GM23338 (cell line): ENCODE measurements at regions not wholly inside any gene's neighbourhood (a gene's known extent, or its start where the extent isn't known, plus 50 kb on each side); places are given as distances from the start of the nearest gene placed in this dataset.

Source experiments
- ATAC-seq: fragments of 200-7000 bp; cut with Tn5 transposase; 3 replicates; pipeline ENCODE4 v1.9.1; 2020
- DNase-seq: peaks from one replicate; pipeline ENCODE4 v3.0.0-alpha.2; 2015; ENCODE audit warnings: low spot score
- H2AFZ ChIP-seq: fragments of 200-600 bp; sonication (generic); 2 replicates; pipeline ENCODE4 v1.8.0; 2016; ENCODE audit warnings: antibody characterized with exemption, mild to moderate bottlenecking, moderate library complexity
- H3F3A ChIP-seq: fragments of 200-600 bp; sonication (generic); replicated peaks from 2 replicates; pipeline ENCODE4 v1.8.0; 2017; ENCODE audit warnings: antibody characterized with exemption, mixed run types, low read depth
- H3K27ac ChIP-seq: fragments of 200-600 bp; sonication (generic); 2 replicates; pipeline ENCODE4 v1.6.1; 2016; ENCODE audit warnings: low read depth
- H3K27me3 ChIP-seq: fragments of 200-600 bp; sonication (generic); 2 replicates; pipeline ENCODE4 v1.8.0; 2016; ENCODE audit warnings: mild to moderate bottlenecking, mixed run types, moderate library complexity; ENCODE audit not compliant: insufficient read depth
- H3K36me3 ChIP-seq: fragments of 200-600 bp; sonication (generic); 2 replicates; pipeline ENCODE4 v1.8.0; 2016; ENCODE audit warnings: mild to moderate bottlenecking; ENCODE audit not compliant: insufficient read depth
- H3K4me1 ChIP-seq: fragments of 200-600 bp; sonication (generic); 2 replicates; pipeline ENCODE4 v1.8.0; 2016; ENCODE audit warnings: mild to moderate bottlenecking, moderate library complexity; ENCODE audit not compliant: insufficient read depth
- H3K4me2 ChIP-seq: fragments of 200-600 bp; sonication (generic); 2 replicates; pipeline ENCODE4 v1.7.1; 2017; ENCODE audit warnings: mixed run types
- H3K4me3 ChIP-seq: fragments of 200-600 bp; sonication (generic); 2 replicates; pipeline ENCODE4 v1.6.1; 2016; ENCODE audit warnings: mixed run types
- H3K79me2 ChIP-seq: fragments of 200-600 bp; sonication (generic); replicated peaks from 2 replicates; pipeline ENCODE4 v1.8.0; 2017; ENCODE audit warnings: mild to moderate bottlenecking; ENCODE audit not compliant: insufficient read depth
- H3K9me2 ChIP-seq: fragments of 200-600 bp; sonication (generic); 2 replicates; pipeline ENCODE4 v1.8.0; 2017; ENCODE audit not compliant: insufficient read depth
- H4K20me1 ChIP-seq: fragments of 200-600 bp; sonication (generic); replicated peaks from 2 replicates; pipeline ENCODE4 v1.8.0; 2017; ENCODE audit warnings: mild to moderate bottlenecking; ENCODE audit not compliant: insufficient read depth
- H3K27ac Mint-ChIP-seq: 2 replicates; pipeline ENCODE4 v1.8.0; 2020; ENCODE audit warnings: inconsistent platforms, mild to moderate bottlenecking, moderate library complexity, mixed read lengths
- H3K27me3 Mint-ChIP-seq: 3 replicates; pipeline ENCODE4 v1.8.0; 2022; ENCODE audit warnings: low read depth, mild to moderate bottlenecking, moderate library complexity, mixed read lengths, inconsistent platforms; ENCODE audit not compliant: insufficient read depth, poor library complexity
- H3K36me3 Mint-ChIP-seq: 3 replicates; pipeline ENCODE4 v1.8.0; 2021; ENCODE audit warnings: low read depth, mild to moderate bottlenecking, inconsistent platforms, moderate library complexity, mixed read lengths
- H3K4me1 Mint-ChIP-seq: 3 replicates; pipeline ENCODE4 v1.8.0; 2020; ENCODE audit warnings: mild to moderate bottlenecking, inconsistent platforms, mixed read lengths
- H3K4me3 Mint-ChIP-seq: 3 replicates; pipeline ENCODE4 v1.8.0; 2021; ENCODE audit warnings: moderate library complexity, mild to moderate bottlenecking, inconsistent platforms, mixed read lengths
- H3K9me3 Mint-ChIP-seq: 3 replicates; pipeline ENCODE4 v1.8.0; 2020; ENCODE audit warnings: moderate library complexity, mild to moderate bottlenecking, inconsistent platforms, mixed read lengths
- CREB1 ChIP-seq: fragments of 250-450 bp; sonication (Bioruptor Pico); IDR thresholded peaks from 2 replicates; pipeline ENCODE4 v1.5.0; 2020; ENCODE audit warnings: low read depth, mild to moderate bottlenecking, moderate library complexity
- CTCF ChIP-seq, 2 experiments: fragments of 200-600 bp in 1 of 2; sonication (generic) in 1 of 2; conservative IDR thresholded peaks; 2 replicates each; pipeline versions ENCODE4 v1.5.1 to v1.6.1; 2016 to 2017; ENCODE audit warnings: antibody characterized with exemption in 2 of 2, low read depth in 2 of 2, mild to moderate bottlenecking in 2 of 2, moderate library complexity in 1 of 2
- ETS1 ChIP-seq: IDR thresholded peaks from 2 replicates; pipeline ENCODE4 v1.6.1; 2016; ENCODE audit warnings: antibody characterized with exemption
- EZH2 ChIP-seq: fragments of 200-600 bp; sonication (generic); IDR thresholded peaks from one replicate; pipeline ENCODE4 v1.8.0; 2017; ENCODE audit warnings: antibody characterized with exemption, mild to moderate bottlenecking, low read depth; ENCODE audit not compliant: unreplicated experiment
- EZH2phosphoT487 ChIP-seq: fragments of 200-600 bp; sonication (generic); IDR thresholded peaks from one replicate; pipeline ENCODE4 v1.8.1; 2018; ENCODE audit warnings: antibody characterized with exemption; ENCODE audit not compliant: unreplicated experiment
- JUNB ChIP-seq: IDR thresholded peaks from one replicate; pipeline ENCODE4 v1.6.1; 2016; ENCODE audit warnings: antibody characterized with exemption; ENCODE audit not compliant: unreplicated experiment
- NANOG ChIP-seq: IDR thresholded peaks from 2 replicates; pipeline ENCODE4 v1.6.1; 2016; ENCODE audit warnings: antibody characterized with exemption, borderline replicate concordance
- POLR2AphosphoS5 ChIP-seq: IDR thresholded peaks from 2 replicates; pipeline ENCODE4 v1.6.1; 2016; ENCODE audit warnings: antibody characterized with exemption, low read depth
- REST ChIP-seq: IDR thresholded peaks from one replicate; pipeline ENCODE4 v1.6.1; 2018; ENCODE audit warnings: antibody characterized with exemption; ENCODE audit not compliant: unreplicated experiment
- STAT1 ChIP-seq: IDR thresholded peaks from one replicate; pipeline ENCODE4 v1.6.1; 2016; ENCODE audit warnings: antibody characterized with exemption; ENCODE audit not compliant: unreplicated experiment
- ZNF114 ChIP-seq: fragments of 250-450 bp; sonication (Bioruptor Pico); IDR thresholded peaks from 2 replicates; pipeline ENCODE4 v1.5.0; 2020; ENCODE audit warnings: mild to moderate bottlenecking, moderate library complexity
- ZNF331 ChIP-seq: fragments of 250-450 bp; sonication (Bioruptor Pico); IDR thresholded peaks from 2 replicates; pipeline ENCODE4 v1.5.0; 2020; ENCODE audit warnings: low read depth, mild to moderate bottlenecking, moderate library complexity
- ZNF462 ChIP-seq: fragments of 250-450 bp; sonication (Bioruptor Pico); IDR thresholded peaks from 2 replicates; pipeline ENCODE4 v1.5.0; 2020; ENCODE audit warnings: mild to moderate bottlenecking, moderate library complexity

- Histone ChIP-seq H3K79me2 (no peaks in the 10 kb centered on the region), H3K4me1 (no peaks in the 10 kb centered on the region), H3F3A (no peaks in the 10 kb centered on the region), H2AFZ (no peak overlapping the region), H3K27ac (no peak overlapping the region), H3K9me2 (no peaks in the 10 kb centered on the region), H3K4me3 (no peak overlapping the region), H3K27me3 (no peaks in the 10 kb centered on the region), H4K20me1 (no peaks in the 10 kb centered on the region), H3K36me3 (no peaks in the 10 kb centered on the region), H3K4me2 (no peak overlapping the region)
- Mint-ChIP-seq H3K36me3 (no peaks in the 10 kb centered on the region), H3K27ac (no peak overlapping the region), H3K4me3 (no peak overlapping the region), H3K27me3 (no peaks in the 10 kb centered on the region), H3K9me3 (peaks cover 12% of the 10 kb centered on the region; the same call in 2 of the 3 replicates), H3K4me1 (peaks cover 3% of the 10 kb centered on the region; the same call in 1 of the 3 replicates)
- ATAC-seq, result no peak
- TF ChIP-seq POLR2AphosphoS5 (no peak), ZNF114 (CRISPR knock-in tag) (no peak), ZNF462 (no peak), STAT1 (no peak), EZH2phosphoT487 (no peak), JUNB (no peak), CTCF (conservative IDR thresholded peaks at IDR 0.05; ENCODE audit: low read depth in 2 of 2) (no peak), NANOG (no peak), EZH2 (no peak), ZNF331 (CRISPR knock-in tag) (no peak), REST (no peak), ETS1 (no peak), CREB1 (CRISPR knock-in tag) (no peak)
- no peak for DNase-seq
These were observed 183.4 kb downstream of the BMP7 start for GRCh38 chr20:57083072-57083471.
